ENCODE measurements at regions not wholly inside any gene's neighbourhood (a gene's known extent, or its start where the extent isn't known, plus 50 kb on each side); places are given as distances from the start of the nearest gene placed in this dataset.

GRCh38 chr5:20574576-20574975, 586.6 kb upstream of the CDH18 start:
- TF ChIP-seq, protein P1, sequence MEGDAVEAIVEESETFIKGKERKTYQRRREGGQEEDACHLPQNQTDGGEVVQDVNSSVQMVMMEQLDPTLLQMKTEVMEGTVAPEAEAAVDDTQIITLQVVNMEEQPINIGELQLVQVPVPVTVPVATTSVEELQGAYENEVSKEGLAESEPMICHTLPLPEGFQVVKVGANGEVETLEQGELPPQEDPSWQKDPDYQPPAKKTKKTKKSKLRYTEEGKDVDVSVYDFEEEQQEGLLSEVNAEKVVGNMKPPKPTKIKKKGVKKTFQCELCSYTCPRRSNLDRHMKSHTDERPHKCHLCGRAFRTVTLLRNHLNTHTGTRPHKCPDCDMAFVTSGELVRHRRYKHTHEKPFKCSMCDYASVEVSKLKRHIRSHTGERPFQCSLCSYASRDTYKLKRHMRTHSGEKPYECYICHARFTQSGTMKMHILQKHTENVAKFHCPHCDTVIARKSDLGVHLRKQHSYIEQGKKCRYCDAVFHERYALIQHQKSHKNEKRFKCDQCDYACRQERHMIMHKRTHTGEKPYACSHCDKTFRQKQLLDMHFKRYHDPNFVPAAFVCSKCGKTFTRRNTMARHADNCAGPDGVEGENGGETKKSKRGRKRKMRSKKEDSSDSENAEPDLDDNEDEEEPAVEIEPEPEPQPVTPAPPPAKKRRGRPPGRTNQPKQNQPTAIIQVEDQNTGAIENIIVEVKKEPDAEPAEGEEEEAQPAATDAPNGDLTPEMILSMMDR (IDR thresholded peaks at IDR 0.05; ENCODE audit: borderline replicate concordance, extremely low read depth, low read length, poor library complexity, severe bottlenecking): no peak
- no peak for TF ChIP-seq EZH2 (IDR thresholded peaks at IDR 0.05; ENCODE audit: borderline replicate concordance, low read depth, low read length, severe bottlenecking)

All from DND-41 (cell line).